Peyer's patch (tissue), 4 donors: ENCODE measurements at regions not wholly inside any gene's neighbourhood (a gene's known extent, or its start where the extent isn't known, plus 50 kb on each side); places are given as distances from the start of the nearest gene placed in this dataset.

Experiments
- DNase-seq, 3 donors: peaks; one replicate each; pipeline ENCODE4 v3.0.0-alpha.2; 2017 to 2019
- H3K27ac ChIP-seq, 4 donors: fragments of 200-600 bp; sonication (generic); one replicate each; pipeline ENCODE4 v1.5.1; 2016 to 2019
- H3K27me3 ChIP-seq, 2 donors: fragments of 200-600 bp; sonication (generic); one replicate each; pipeline ENCODE4 v1.5.1; 2019
- H3K36me3 ChIP-seq, 3 donors: fragments of 200-600 bp; sonication (generic); one replicate each; pipeline ENCODE4 v1.5.1; 2016 to 2019
- H3K4me1 ChIP-seq, 4 donors: fragments of 200-600 bp; sonication (generic); one replicate each; pipeline ENCODE4 v1.5.1; 2016 to 2019
- H3K4me3 ChIP-seq, 4 donors: fragments of 200-600 bp; sonication (generic); 1 replicate in 3 of 4; 2 replicates in 1 of 4; pipeline ENCODE4 v1.5.1; 2016 to 2019; ENCODE audit warnings: mild to moderate bottlenecking in 1 of 4
- H3K9me3 ChIP-seq, 4 donors: fragments of 200-600 bp; sonication (generic); one replicate each; pipeline ENCODE4 v1.5.1; 2016 to 2019; ENCODE audit warnings: mild to moderate bottlenecking in 1 of 4
- CTCF ChIP-seq, 6 experiments: fragments of 450-650 bp in 4 of 6; fragments of 200-600 bp in 2 of 6; sonication (generic) in 1 of 6; IDR thresholded peaks; one replicate each; pipeline ENCODE4 v1.5.1; 2017 to 2019; ENCODE audit warnings: antibody characterized with exemption in 6 of 6, mild to moderate bottlenecking in 3 of 6, moderate library complexity in 1 of 6
- POLR2A ChIP-seq, 2 donors: fragments of 450-650 bp; IDR thresholded peaks; one replicate each; pipeline ENCODE4 v1.5.1; 2017; ENCODE audit warnings: antibody characterized with exemption in 2 of 2, mild to moderate bottlenecking in 2 of 2, moderate library complexity in 2 of 2

DNA sequence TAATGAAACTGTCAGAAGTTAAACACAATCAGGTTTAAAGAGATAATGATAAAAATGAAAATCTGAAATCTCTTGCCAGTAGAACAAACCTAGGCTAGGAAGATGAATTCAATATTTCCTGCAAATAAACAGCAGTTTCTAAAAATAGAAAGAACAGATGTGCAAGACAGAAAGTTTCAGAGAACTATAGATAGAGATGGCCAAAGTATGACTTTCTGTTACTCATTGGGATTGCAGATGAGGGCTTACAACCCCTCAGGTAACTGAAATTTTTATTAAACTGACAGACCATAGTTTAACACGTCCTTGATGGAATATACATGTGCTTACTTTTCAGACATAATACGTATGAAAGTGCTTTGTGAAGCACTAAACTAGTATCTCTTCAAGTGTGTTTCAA is 82.3 kb upstream of the PPARGC1A start:
- Histone ChIP-seq H3K9me3 (no peaks in the 10 kb centered on the region), H3K27ac (no peak overlapping the region), H3K4me1 (no peaks in the 10 kb centered on the region), H3K4me3 (no peak overlapping the region), H3K27me3 (no peaks in the 10 kb centered on the region), H3K36me3 (no peaks in the 10 kb centered on the region)
- no peak for DNase-seq
- TF ChIP-seq CTCF (IDR thresholded peaks at IDR 0.05) = no peak
- TF ChIP-seq POLR2A (IDR thresholded peaks at IDR 0.05) = no peak

DNA sequence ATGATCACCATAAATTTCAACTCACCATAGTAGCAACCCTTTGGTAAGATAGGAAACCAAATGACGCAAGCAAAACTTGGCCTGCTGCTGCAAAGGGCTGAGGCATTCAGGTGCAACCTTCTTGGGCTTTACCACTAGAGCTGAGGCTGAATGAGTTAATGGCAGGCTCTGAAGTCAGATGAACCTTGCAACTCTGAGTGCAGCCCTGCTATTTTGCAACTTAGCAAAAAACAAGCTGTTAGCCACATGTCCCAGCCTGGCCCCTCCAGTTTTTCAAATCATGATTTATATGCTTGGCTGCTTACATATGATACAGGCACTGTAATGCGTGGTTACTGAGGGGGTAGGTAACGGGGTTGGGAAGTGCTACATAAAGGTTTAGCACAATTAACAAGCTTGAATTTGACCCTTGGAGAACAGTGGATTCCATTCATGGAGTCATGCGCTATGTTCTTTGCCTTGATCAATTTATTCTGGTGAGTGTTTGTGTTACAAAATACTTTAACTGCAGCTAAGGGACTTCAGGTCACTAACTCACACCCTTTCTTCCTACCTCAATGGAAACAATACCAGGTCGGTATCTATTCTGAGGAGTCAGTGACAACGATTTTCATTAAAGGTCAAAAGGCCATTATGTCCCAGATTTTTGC is 80.5 kb upstream of the PPARGC1A start:
- Histone ChIP-seq H3K27ac (no peak overlapping the region), H3K4me1 (no peaks in the 10 kb centered on the region), H3K36me3 (no peaks in the 10 kb centered on the region), H3K4me3 (no peak overlapping the region), H3K9me3 (no peaks in the 10 kb centered on the region), H3K27me3 (no peaks in the 10 kb centered on the region)
- DNase-seq = no peak
- TF ChIP-seq POLR2A (IDR thresholded peaks at IDR 0.05) (no peak), CTCF (IDR thresholded peaks at IDR 0.05) (no peak)

DNA sequence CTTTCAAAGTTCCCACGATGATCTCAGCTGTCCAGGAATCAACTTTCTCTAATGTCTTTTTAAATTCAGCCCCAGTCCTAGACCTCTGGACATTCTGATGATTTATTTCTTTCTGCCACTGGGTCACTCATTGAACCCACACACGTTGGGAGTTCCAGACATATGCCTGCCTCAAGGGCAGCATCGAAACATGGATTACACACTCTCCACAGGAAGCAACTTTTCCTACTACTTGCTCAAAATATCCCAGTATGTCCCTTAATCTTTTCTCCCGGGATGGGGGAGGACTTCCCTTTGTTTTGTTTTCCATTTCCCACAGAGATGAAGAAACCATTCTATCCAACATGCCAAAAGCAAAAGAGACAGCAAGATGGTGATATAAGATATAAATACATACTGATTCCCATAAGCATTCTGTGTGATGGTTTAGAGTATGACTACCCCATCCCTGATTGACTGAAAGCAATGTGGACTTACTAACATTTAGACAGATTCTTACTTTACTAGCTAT is 79.8 kb upstream of the PPARGC1A start:
- no peak for DNase-seq
- no peak overlapping the region for H3K4me3 ChIP-seq
- H3K9me3 ChIP-seq = no peaks in the 10 kb centered on the region
- H3K27me3 ChIP-seq = no peaks in the 10 kb centered on the region
- TF ChIP-seq CTCF (IDR thresholded peaks at IDR 0.05) = no peak
- no peak for TF ChIP-seq POLR2A (IDR thresholded peaks at IDR 0.05)
- H3K27ac ChIP-seq = no peak overlapping the region
- no peaks in the 10 kb centered on the region for H3K4me1 ChIP-seq
- H3K36me3 ChIP-seq = no peaks in the 10 kb centered on the region

- Histone ChIP-seq H3K9me3 (no peaks in the 10 kb centered on the region), H3K4me3 (no peak overlapping the region), H3K4me1 (no peaks in the 10 kb centered on the region), H3K27me3 (no peaks in the 10 kb centered on the region), H3K27ac (no peak overlapping the region), H3K36me3 (no peaks in the 10 kb centered on the region)
- no peak for DNase-seq
- TF ChIP-seq CTCF (IDR thresholded peaks at IDR 0.05) (no peak), POLR2A (IDR thresholded peaks at IDR 0.05) (no peak)
Observed at GRCh38 chr4:23967281-23967680, 77.4 kb upstream of the PPARGC1A start.

- no peak for DNase-seq
- Histone ChIP-seq H3K9me3 (no peaks in the 10 kb centered on the region), H3K4me3 (no peak overlapping the region), H3K36me3 (no peaks in the 10 kb centered on the region), H3K27ac (no peak overlapping the region), H3K27me3 (no peaks in the 10 kb centered on the region), H3K4me1 (no peaks in the 10 kb centered on the region)
- TF ChIP-seq POLR2A (IDR thresholded peaks at IDR 0.05) = no peak
- TF ChIP-seq CTCF (IDR thresholded peaks at IDR 0.05) = peak in 3 of 6 experiments; percentile 29 to 44 (median 39)
Observed at GRCh38 chr4:23966725-23967124, 76.9 kb upstream of the PPARGC1A start.
